K562 (cell line): ENCODE measurements at regions not wholly inside any gene's neighbourhood (a gene's known extent, or its start where the extent isn't known, plus 50 kb on each side); places are given as distances from the start of the nearest gene placed in this dataset.

ENCODE experiments used
- ATAC-seq: fragments of 200-7000 bp; cut with Tn5 transposase; 3 replicates; pipeline ENCODE4 v1.9.1; 2020; ENCODE audit warnings: moderate library complexity
- BruUV-seq: library from RNA; stranded (reverse); fragments of 400-500 nt; replicated peaks from 2 replicates; lab custom pipeline; 2021; lab: Mats Ljungman, UMichigan
- CTCF ChIA-PET: fragments of 300-600 bp; formaldehyde crosslinking; extraction: SDS; loops from one replicate; lab custom pipeline; 2021; ENCODE audit warnings: low intra/inter-chr PET ratio; lab: Yijun Ruan, JAX
- POLR2A ChIA-PET: fragments of 300-600, 350-650 bp; sonication (Branson Sonifier 250); formaldehyde crosslinking; extraction: SDS; loops from one replicate; lab custom pipeline; 2021; ENCODE audit warnings: antibody characterized with exemption, inconsistent platforms; lab: Yijun Ruan, JAX
- DNase-seq, 4 experiments: peaks; one replicate each; pipeline versions ENCODE4 v3.0.0 to v3.0.0-alpha.2; 2011 to 2018; ENCODE audit warnings: low spot score in 3 of 4, mixed read lengths in 3 of 4; ENCODE audit errors: extremely low read depth in 1 of 4
- FAIRE-seq: peaks from 2 replicates; lab custom pipeline; 2011; peaks lifted over from hg19 to GRCh38; lab: Jason Lieb, UNC
- H2AFZ ChIP-seq: 2 replicates; pipeline ENCODE4 v1.6.0; 2011; ENCODE audit warnings: low read depth, low read length, control low read depth, inconsistent platforms
- H3K27ac ChIP-seq: fragments of 200-600 bp; 3 replicates; pipeline ENCODE4 v1.8.0; 2011; ENCODE audit warnings: low read depth, mild to moderate bottlenecking, control low read depth, inconsistent platforms, low read length, moderate library complexity, mixed read lengths; ENCODE audit errors: extremely low read depth
- H3K27me3 ChIP-seq, 2 experiments: fragments of 300-600 bp in 1 of 2; 2 replicates in 1 of 2; 3 replicates in 1 of 2; pipeline versions ENCODE4 v1.6.0 to v1.8.0; 2011; ENCODE audit warnings: inconsistent platforms in 2 of 2, low read length in 2 of 2, mild to moderate bottlenecking in 1 of 2, mixed read lengths in 1 of 2, moderate library complexity in 1 of 2; ENCODE audit not compliant: control insufficient read depth in 2 of 2, insufficient read depth in 2 of 2
- H3K36me3 ChIP-seq: fragments of 300-600 bp; 3 replicates; pipeline ENCODE4 v1.8.0; 2011; ENCODE audit warnings: mild to moderate bottlenecking, low read length, inconsistent platforms; ENCODE audit not compliant: control insufficient read depth, insufficient read depth
- H3K4me1 ChIP-seq, 2 experiments: fragments of 200-600 bp in 1 of 2; replicated peaks in 1 of 2; 2 replicates in 1 of 2; 3 replicates in 1 of 2; pipeline versions ENCODE4 v1.5.1 to v1.8.0; 2011; ENCODE audit warnings: inconsistent platforms in 2 of 2, low read length in 2 of 2, mild to moderate bottlenecking in 1 of 2, mixed read lengths in 1 of 2, moderate library complexity in 1 of 2; ENCODE audit not compliant: control insufficient read depth in 2 of 2, insufficient read depth in 2 of 2
- H3K4me2 ChIP-seq: 2 replicates; pipeline ENCODE4 v1.6.1; 2011; ENCODE audit warnings: low read length, control low read depth, inconsistent platforms, mixed read lengths; ENCODE audit not compliant: insufficient read depth
- H3K4me3 ChIP-seq: fragments of 200-600 bp; sonication (generic), shearing (Covaris generic); 2 replicates; pipeline ENCODE4 v1.5.1; 2016; ENCODE audit warnings: control low read depth, inconsistent platforms
- H3K79me2 ChIP-seq: fragments of 200-600 bp; 3 replicates; pipeline ENCODE4 v1.8.0; 2011; ENCODE audit warnings: low read length, inconsistent platforms; ENCODE audit not compliant: control insufficient read depth, insufficient read depth
- H3K9ac ChIP-seq, 2 experiments: 2 replicates each; pipeline versions ENCODE4 v1.6.0 to v1.6.1; 2011; ENCODE audit warnings: low read depth in 2 of 2, low read length in 2 of 2, control low read depth in 1 of 2, inconsistent platforms in 1 of 2, mild to moderate bottlenecking in 1 of 2, mixed read lengths in 1 of 2; ENCODE audit not compliant: insufficient read depth in 1 of 2
- H3K9me1 ChIP-seq: one replicate; pipeline ENCODE4 v1.6.0; 2011; ENCODE audit warnings: inconsistent platforms, mild to moderate bottlenecking, low read length, moderate library complexity; ENCODE audit not compliant: control insufficient read depth, insufficient read depth
- H3K9me3 ChIP-seq: replicated peaks from 2 replicates; pipeline ENCODE4 v1.5.1; 2011; ENCODE audit warnings: low read depth, low read length, inconsistent platforms; ENCODE audit not compliant: control insufficient read depth, insufficient read depth
- H4K20me1 ChIP-seq: replicated peaks from 2 replicates; pipeline ENCODE4 v1.6.1; 2011; ENCODE audit warnings: low read length, inconsistent platforms, mixed read lengths; ENCODE audit not compliant: control insufficient read depth, insufficient read depth
- POLR3G ChIP-seq: IDR thresholded peaks from 2 replicates; pipeline ENCODE4 v1.6.1; 2011; ENCODE audit not compliant: insufficient read length, insufficient replicate concordance; ENCODE audit errors: extremely low read depth
- ZNF436 ChIP-seq: fragments of 250-450, 450-650 bp; sonication (Bioruptor Pico); formaldehyde crosslinking; IDR thresholded peaks from 2 replicates; pipeline ENCODE4 v1.7.0; 2020; ENCODE audit warnings: mild to moderate bottlenecking
- ZNF518B ChIP-seq: fragments of 250-450 bp; sonication (Bioruptor Pico); IDR thresholded peaks from 2 replicates; pipeline ENCODE4 v1.5.0; 2021; ENCODE audit warnings: mild to moderate bottlenecking, moderate library complexity
- WGBS: fragments of 100-300 bp; shearing (Covaris generic); methylation state at CpG from one replicate; pipeline ENCODE4 v1.1.6; 2016; ENCODE audit warnings: low coverage, mixed read lengths; ENCODE audit not compliant: insufficient coverage; ENCODE audit errors: missing lambda C conversion rate; 5-methylcytosine and 5-hydroxymethylcytosine counted together
- in situ Hi-C: fragments of 300-500 bp; cut with MboI; formaldehyde crosslinking; loops from 4 replicates; pipeline ENCODE4 v1.15.0; 2018; ENCODE audit warnings: inconsistent platforms, mixed read lengths
- intact Hi-C: fragments of 100-400 bp; cut with micrococcal nuclease; formaldehyde crosslinking; loops from 2 replicates; pipeline ENCODE4 v1.14.2; 2022

DNA sequence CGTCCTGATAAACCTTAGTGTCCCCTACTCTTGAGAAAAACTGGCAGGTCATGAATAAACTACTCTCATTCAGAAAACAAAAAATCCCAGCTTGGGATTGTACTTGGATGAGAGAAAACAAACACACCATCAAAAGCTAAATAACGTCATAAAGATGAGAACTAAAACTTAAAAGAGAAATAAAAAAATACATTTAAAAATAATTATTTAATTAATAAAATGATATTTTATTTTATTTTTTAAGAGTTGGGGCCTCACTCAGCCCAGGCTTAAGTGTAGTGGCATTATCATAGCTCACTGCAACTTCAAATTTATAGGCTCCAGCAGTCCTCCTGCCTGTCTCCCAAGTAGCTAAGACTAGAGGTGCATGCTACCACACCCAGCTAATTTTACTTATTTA lies 125.4 kb upstream of the CA10 start:
- Histone ChIP-seq H3K4me2 (no peak overlapping the region), H3K27ac (no peak overlapping the region), H3K36me3 (no peaks in the 10 kb centered on the region), H3K9ac (no peak overlapping the region), H2AFZ (no peak overlapping the region), H3K4me1 (no peaks in the 10 kb centered on the region), H3K9me1 (no peaks in the 10 kb centered on the region), H4K20me1 (no peaks in the 10 kb centered on the region), H3K4me3 (no peak overlapping the region), H3K9me3 (no peaks in the 10 kb centered on the region), H3K79me2 (no peaks in the 10 kb centered on the region), H3K27me3 (no peaks in the 10 kb centered on the region)
- ATAC-seq (no peak), FAIRE-seq (no peak), DNase-seq (no peak)
- 0% methylated on average over 2 of the region's 2 CpGs for WGBS
- CTCF ChIA-PET = no interaction called here
- POLR2A ChIA-PET = interaction anchor here (0.6 kb wide), 1 partner anchor 195 kb away, joined by 3 read pairs; no protein-coding TSS in a partner anchor
- intact Hi-C loops (no loop called here), in situ Hi-C loops (no loop called here)
- TF ChIP-seq ZNF518B (CRISPR knock-in tag) (no peak), ZNF436 (CRISPR knock-in tag) (no peak), POLR3G (no peak)
- no TSS peak for BruUV-seq
